Endodermal cell (in vitro differentiated cells): ENCODE measurements at regions not wholly inside any gene's neighbourhood (a gene's known extent, or its start where the extent isn't known, plus 50 kb on each side); places are given as distances from the start of the nearest gene placed in this dataset.
A peak's percentile ranks its signal among the peaks of the same experiment; 100 is the strongest.
"Not testable (repeated sequence)": the region's sequence is repeated elsewhere in the genome, so short reads cannot be mapped to it uniquely, and the experiment has no call there.

Source experiments
- DNase-seq: peaks from one replicate; pipeline ENCODE4 v3.0.0-alpha.2; 2017
- H3K27ac ChIP-seq: 2 replicates; pipeline ENCODE4 v1.5.1; 2013; ENCODE audit warnings: mild to moderate bottlenecking, low read depth, low read length, moderate library complexity
- H3K27me3 ChIP-seq: 2 replicates; pipeline ENCODE4 v1.6.1; 2013; ENCODE audit warnings: mild to moderate bottlenecking, low read length, moderate library complexity; ENCODE audit not compliant: insufficient read depth, control insufficient read depth, poor library complexity, severe bottlenecking
- H3K36me3 ChIP-seq: 2 replicates; pipeline ENCODE4 v1.7.0; 2013; ENCODE audit warnings: mild to moderate bottlenecking, low read length, moderate library complexity; ENCODE audit not compliant: control insufficient read depth, insufficient read depth
- H3K4me1 ChIP-seq: one replicate; pipeline ENCODE4 v1.7.0; 2013; ENCODE audit warnings: low read length; ENCODE audit not compliant: control insufficient read depth, insufficient read depth
- H3K4me3 ChIP-seq: 2 replicates; pipeline ENCODE4 v1.5.1; 2013; ENCODE audit warnings: mild to moderate bottlenecking, low read length, moderate library complexity
- H3K9ac ChIP-seq: 2 replicates; pipeline ENCODE4 v1.6.1; 2013; ENCODE audit warnings: mild to moderate bottlenecking, low read length, moderate library complexity; ENCODE audit not compliant: poor library complexity, severe bottlenecking; ENCODE audit errors: extremely low read depth
- H3K9me3 ChIP-seq: 2 replicates; pipeline ENCODE4 v1.6.1; 2013; ENCODE audit warnings: mild to moderate bottlenecking, low read length, moderate library complexity; ENCODE audit not compliant: control insufficient read depth
- H3K27ac Mint-ChIP-seq: 2 replicates; pipeline ENCODE4 v1.8.0; 2020; ENCODE audit warnings: mixed read lengths
- H3K27me3 Mint-ChIP-seq: 2 replicates; pipeline ENCODE4 v1.8.0; 2021; ENCODE audit warnings: mild to moderate bottlenecking, mixed read lengths; ENCODE audit not compliant: insufficient read depth
- H3K36me3 Mint-ChIP-seq: 2 replicates; pipeline ENCODE4 v1.8.0; 2020; ENCODE audit warnings: low read depth, mixed read lengths
- H3K4me1 Mint-ChIP-seq: 2 replicates; pipeline ENCODE4 v1.8.0; 2020; ENCODE audit warnings: mixed read lengths
- H3K4me3 Mint-ChIP-seq: 2 replicates; pipeline ENCODE4 v1.8.0; 2020; ENCODE audit warnings: mild to moderate bottlenecking, moderate library complexity, mixed read lengths
- H3K9me3 Mint-ChIP-seq: 2 replicates; pipeline ENCODE4 v1.8.0; 2020; ENCODE audit warnings: mild to moderate bottlenecking, mixed read lengths
- CTCF ChIP-seq: fragments of 200-600 bp; sonication (generic); conservative IDR thresholded peaks from 2 replicates; pipeline ENCODE4 v1.5.0; 2021; ENCODE audit warnings: antibody characterized with exemption, mild to moderate bottlenecking
- WGBS, 2 experiments: methylation state at CpG; one replicate each; pipeline versions ENCODE4 v1.1.5 to v1.1.7; 2013; ENCODE audit warnings: missing lambda C conversion rate in 2 of 2, mixed read lengths in 1 of 2; ENCODE audit not compliant: insufficient coverage in 1 of 2, insufficient read length in 1 of 2; 5-methylcytosine and 5-hydroxymethylcytosine counted together

- Histone ChIP-seq H3K27ac (no peak overlapping the region), H3K27me3 (no peaks in the 10 kb centered on the region), H3K9ac (no peak overlapping the region), H3K4me3 (no peak overlapping the region), H3K9me3 (no peaks in the 10 kb centered on the region), H3K4me1 (no peaks in the 10 kb centered on the region), H3K36me3 (no peaks in the 10 kb centered on the region)
- DNase-seq, result no peak
- Mint-ChIP-seq H3K4me1 (no peaks in the 10 kb centered on the region), H3K27me3 (no peaks in the 10 kb centered on the region), H3K4me3 (no peak overlapping the region), H3K9me3 (no peaks in the 10 kb centered on the region), H3K27ac (no peak overlapping the region), H3K36me3 (no peaks in the 10 kb centered on the region)
- 95 to 96% methylated on average over 3 to 4 of the region's 4 CpGs for WGBS, 2 experiments
- no peak for TF ChIP-seq CTCF
Observed at GRCh38 chr13:83117046-83117445, 765.2 kb downstream of the SLITRK1 start.

GRCh38 chr13:83101574-83102247 is 780.6 kb downstream of the SLITRK1 start:
- not testable (repeated sequence) for H3K9me3 Mint-ChIP-seq, H3K27ac ChIP-seq, H3K27me3 ChIP-seq, DNase-seq, H3K27ac Mint-ChIP-seq, H3K36me3 Mint-ChIP-seq, H3K27me3 Mint-ChIP-seq, H3K4me1 ChIP-seq, H3K4me1 Mint-ChIP-seq, H3K9ac ChIP-seq, H3K4me3 ChIP-seq, H3K36me3 ChIP-seq, H3K9me3 ChIP-seq
- WGBS, 2 experiments, result 91% methylated on average over 2 of the region's 5 CpGs
- H3K4me3 Mint-ChIP-seq, result peak overlapping the region; percentile 42

GRCh38 chr13:83100237-83100636 is 782.0 kb downstream of the SLITRK1 start:
- 83 to 100% methylated on average over 1 of the region's 1 CpG for WGBS, 2 experiments
- Mint-ChIP-seq H3K4me3 (no peak overlapping the region), H3K27ac (no peak overlapping the region), H3K4me1 (no peaks in the 10 kb centered on the region), H3K27me3 (no peaks in the 10 kb centered on the region), H3K36me3 (no peaks in the 10 kb centered on the region), H3K9me3 (no peaks in the 10 kb centered on the region)
- Histone ChIP-seq H3K9me3 (no peaks in the 10 kb centered on the region), H3K4me1 (no peaks in the 10 kb centered on the region), H3K27ac (no peak overlapping the region), H3K4me3 (no peak overlapping the region), H3K36me3 (no peaks in the 10 kb centered on the region), H3K9ac (no peak overlapping the region), H3K27me3 (no peaks in the 10 kb centered on the region)
- TF ChIP-seq CTCF, result no peak
- DNase-seq, result no peak

- Histone ChIP-seq H3K4me3 (no peak overlapping the region), H3K27me3 (no peaks in the 10 kb centered on the region), H3K27ac (no peak overlapping the region), H3K9me3 (peaks cover 22% of the 10 kb centered on the region), H3K4me1 (no peaks in the 10 kb centered on the region), H3K9ac (no peak overlapping the region), H3K36me3 (no peaks in the 10 kb centered on the region)
- H3K4me1 Mint-ChIP-seq, result no peaks in the 10 kb centered on the region
- no peaks in the 10 kb centered on the region for H3K27me3 Mint-ChIP-seq
- no peak for TF ChIP-seq CTCF
- H3K27ac Mint-ChIP-seq, result no peak overlapping the region
- peaks cover 2% of the 10 kb centered on the region for H3K36me3 Mint-ChIP-seq
- no peak for DNase-seq
- WGBS, 2 experiments, result 88 to 100% methylated on average over 1 of the region's 1 CpG
- no peak overlapping the region for H3K4me3 Mint-ChIP-seq
- peaks cover 27% of the 10 kb centered on the region for H3K9me3 Mint-ChIP-seq
Observed at GRCh38 chr13:83088858-83089257, 793.4 kb downstream of the SLITRK1 start.
